GM19455 (cell line): ENCODE measurements at regions not wholly inside any gene's neighbourhood (a gene's known extent, or its start where the extent isn't known, plus 50 kb on each side); places are given as distances from the start of the nearest gene placed in this dataset.

ENCODE experiments used
- ATAC-seq: cut with Tn5 transposase; IDR thresholded peaks from one replicate; pipeline ENCODE4 v1.9.1; 2021; ENCODE audit not compliant: unreplicated experiment

GRCh38 chr21:43304621-43305335, 122.2 kb downstream of the SIK1 start:
- no peak for ATAC-seq

DNA sequence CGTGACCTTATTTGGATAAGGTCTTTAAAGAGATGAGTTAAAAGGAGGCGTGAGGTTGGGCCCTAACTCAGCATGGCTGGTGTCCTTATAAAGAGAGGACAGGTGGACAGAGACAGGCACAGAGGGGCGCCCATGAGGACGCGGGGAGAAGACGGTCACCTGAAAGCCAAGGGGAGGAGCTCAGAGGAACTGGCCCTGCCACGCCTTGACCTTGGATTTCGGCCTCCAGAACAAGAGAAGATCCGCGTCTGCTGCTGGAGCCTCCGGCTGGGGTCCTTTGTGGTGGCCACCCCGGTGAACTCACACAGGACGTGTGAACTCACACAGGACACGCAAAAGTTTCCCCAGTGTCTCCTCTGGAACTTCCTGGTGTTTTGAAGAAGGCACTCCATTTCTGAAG, 122.7 kb downstream of the SIK1 start:
- no peak for ATAC-seq

- ATAC-seq = no peak
These were observed 123.4 kb downstream of the SIK1 start for GRCh38 chr21:43303275-43304178.

- ATAC-seq = no peak
These were observed 124.2 kb downstream of the SIK1 start for GRCh38 chr21:43302769-43303168.

- no peak for ATAC-seq
These were observed 124.8 kb downstream of the SIK1 start for GRCh38 chr21:43302062-43302700.

GRCh38 chr21:43301409-43302061, 125.4 kb downstream of the SIK1 start:
- ATAC-seq = no peak

GRCh38 chr21:43300496-43301408, 126.2 kb downstream of the SIK1 start:
- ATAC-seq = no peak

DNA sequence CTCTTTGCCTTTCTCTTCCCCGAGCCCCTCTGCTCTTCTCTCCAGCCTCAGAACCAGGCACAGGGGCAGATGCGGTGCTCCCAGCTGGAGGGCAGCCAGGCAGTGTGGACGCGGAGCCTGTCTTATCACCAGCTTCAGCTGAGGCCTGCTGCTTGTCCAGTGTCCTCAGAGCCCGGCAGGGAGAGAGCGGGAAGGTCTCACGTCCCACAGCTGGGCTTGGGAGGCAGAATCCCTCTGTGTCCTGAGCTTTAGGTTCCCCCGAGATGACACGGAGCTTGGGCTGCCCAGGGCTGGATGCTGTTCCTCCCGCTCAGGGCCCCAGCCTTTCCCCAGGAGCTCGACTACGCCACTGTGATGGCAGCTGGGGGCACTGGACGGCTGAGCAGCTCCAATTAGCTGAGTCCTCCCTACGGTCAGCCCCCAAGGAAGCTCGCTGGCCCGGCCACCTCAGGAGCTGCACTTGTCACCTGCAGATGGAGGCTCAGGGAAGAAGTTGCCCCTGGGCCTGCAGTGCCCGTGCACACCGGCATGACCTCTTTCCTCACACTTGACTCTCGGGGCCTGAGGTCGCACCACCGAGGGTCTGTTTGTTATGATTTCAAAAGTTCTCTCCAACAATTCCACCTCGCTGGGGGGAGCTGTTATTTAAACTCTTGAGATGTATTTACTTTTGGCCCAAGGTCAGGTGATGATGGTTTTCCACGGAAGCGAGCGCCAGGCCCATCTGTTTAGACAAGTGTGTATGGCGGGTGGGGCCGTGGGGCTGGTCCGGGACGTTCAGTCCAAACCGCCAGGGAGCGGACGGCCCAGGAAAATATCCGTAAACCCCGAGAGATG, 127.3 kb downstream of the SIK1 start:
- no peak for ATAC-seq

DNA sequence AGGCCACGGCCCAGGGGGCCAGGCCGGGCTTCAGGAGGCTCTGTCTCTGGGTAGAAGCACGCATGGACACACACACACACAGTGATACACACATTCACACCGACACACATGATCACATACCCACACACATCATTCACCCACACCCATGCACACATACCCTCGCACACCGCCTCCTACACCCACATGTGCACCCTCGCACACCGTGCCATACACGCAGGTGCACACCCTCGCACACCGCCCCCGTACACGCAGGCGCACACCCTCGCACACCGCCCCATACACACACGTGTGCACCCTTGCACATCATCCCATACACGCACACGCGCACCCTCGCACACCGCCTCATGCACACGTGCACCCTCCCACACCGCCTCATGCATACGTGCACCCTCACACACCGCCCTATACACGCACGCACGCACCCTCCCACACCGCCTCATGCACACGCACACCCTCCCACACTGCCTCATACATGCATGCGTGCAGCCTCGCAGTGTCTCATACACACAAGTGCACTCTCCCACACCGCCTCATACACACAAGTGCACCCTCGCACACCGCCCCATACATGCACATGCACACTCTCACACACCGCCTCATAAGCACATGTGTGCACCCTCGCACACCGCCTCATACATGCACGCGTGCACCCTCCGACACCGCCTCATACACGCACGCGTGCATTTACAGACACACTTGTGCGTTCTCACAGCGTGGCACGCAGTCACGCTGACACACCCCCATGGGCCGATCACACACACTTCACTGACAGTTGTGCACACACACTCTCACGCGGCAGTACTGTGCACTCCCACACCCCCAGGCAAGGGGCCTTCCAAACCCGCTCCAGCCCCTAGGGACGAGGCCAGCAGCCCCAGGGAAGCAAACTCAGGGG, 128.1 kb downstream of the SIK1 start:
- ATAC-seq = no peak

GRCh38 chr21:43297989-43298388, 128.9 kb downstream of the SIK1 start:
- ATAC-seq = no peak

GRCh38 chr21:43297391-43297981, 128.7 kb downstream of the CRYAA start:
- ATAC-seq = no peak

DNA sequence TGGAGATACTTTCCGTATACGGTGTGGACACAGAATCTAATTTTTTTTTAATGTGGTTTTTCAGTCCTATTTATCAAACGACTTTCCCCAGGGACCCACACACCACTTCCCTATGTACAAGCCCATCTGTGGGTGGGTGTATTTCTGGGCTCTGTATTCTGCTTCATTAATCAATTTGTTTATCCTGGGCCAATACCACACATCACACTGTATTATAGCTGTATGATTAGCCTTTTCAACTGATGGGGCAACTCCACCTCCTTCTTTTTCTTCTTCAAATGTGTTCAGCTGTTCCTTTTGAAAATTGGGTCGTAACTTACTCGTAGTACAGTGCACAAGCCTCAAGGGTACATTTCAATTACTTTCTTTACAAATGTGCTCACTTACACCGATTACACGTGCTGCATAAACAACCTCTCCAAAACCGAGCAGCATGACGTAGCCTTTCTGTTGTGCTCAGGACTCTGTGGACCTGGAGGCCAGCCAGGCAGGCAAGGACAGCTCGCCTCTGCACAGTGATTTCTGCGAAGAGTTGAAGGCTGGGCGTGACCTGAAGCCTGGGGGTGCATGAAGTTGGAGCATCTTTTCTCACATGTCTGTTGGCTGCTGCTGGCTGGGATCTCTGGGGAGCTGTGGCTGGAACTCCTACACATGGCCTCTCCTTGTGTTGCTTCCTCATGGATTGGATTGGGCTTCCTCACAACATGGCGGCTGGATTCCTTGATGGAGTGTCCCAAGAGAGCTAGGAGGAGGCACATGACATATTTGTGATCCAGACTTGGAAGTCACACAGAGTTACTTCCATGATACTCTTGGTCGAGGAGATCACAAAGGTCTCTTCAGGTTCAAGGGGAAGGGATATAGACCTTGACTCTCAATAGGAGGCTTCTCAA, 126.5 kb downstream of the CRYAA start:
- no peak for ATAC-seq

- no peak for ATAC-seq
These were observed 125.5 kb downstream of the CRYAA start for GRCh38 chr21:43294194-43294902.

GRCh38 chr21:43292866-43293142, 124.0 kb downstream of the CRYAA start:
- no peak for ATAC-seq

DNA sequence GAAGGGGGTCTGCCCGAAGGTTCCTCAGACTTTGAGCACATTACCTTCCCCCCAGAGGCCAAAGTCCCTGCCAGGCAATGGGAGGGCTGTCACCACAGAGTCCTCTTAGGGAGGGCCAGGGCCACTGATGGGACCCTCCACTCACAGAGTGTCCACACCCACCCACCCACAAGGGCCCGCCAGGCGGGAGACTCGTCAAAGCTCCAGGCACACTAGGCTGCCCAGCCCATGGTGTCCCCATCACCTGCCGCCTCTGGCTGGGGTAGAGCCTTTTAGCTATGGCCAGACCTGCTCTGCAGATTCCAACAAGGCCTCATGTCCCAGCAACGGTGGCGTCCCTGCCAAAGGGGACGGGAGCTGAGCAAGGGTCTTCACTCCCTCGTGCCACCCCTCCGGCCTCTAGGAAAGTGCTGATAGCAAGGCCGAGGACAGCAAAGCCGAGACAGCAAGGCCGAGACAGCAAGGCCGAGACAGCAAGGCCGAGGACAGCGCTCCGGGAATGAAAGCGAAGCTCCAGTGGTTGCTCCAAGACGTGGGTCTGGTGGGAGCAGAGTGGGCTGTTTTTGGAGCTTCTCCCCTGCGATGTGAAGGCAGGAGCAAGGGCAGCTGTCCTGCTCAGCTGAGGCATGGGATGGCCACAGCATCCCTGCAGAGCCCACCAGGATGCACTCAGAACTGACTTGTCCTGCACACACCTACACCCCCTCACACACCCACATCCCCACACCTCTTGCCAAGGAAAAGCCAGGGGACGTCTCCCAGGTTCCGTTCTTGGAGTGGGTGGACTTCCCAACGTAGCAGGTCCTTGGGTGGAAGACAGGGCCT, 123.4 kb downstream of the CRYAA start:
- ATAC-seq = no peak
